ENCODE measurements at regions not wholly inside any gene's neighbourhood (a gene's known extent, or its start where the extent isn't known, plus 50 kb on each side); places are given as distances from the start of the nearest gene placed in this dataset.

- no peaks in the 10 kb centered on the region for H3K27me3 ChIP-seq (replicated peaks)
- H3K4me3 ChIP-seq (ENCODE audit: low read depth, low read length): no peak overlapping the region
- H3K27ac ChIP-seq: no peak overlapping the region
- TF ChIP-seq CTCF (IDR thresholded peaks at IDR 0.05; ENCODE audit: low read depth, low read length, missing control alignments): no peak
- no peak for DNase-seq
- in situ Hi-C loops (cut with HindIII; ENCODE audit: low pct_ligation_motif_present, low sequenced_read_pairs): no loop called here
- H3K36me3 ChIP-seq (replicated peaks): no peaks in the 10 kb centered on the region
These were observed 463.4 kb downstream of the LRFN5 start for GRCh38 chr14:42070031-42070430.

GRCh38 chr14:42057111-42057510, 450.4 kb downstream of the LRFN5 start:
- H3K27me3 ChIP-seq (replicated peaks): no peaks in the 10 kb centered on the region
- DNase-seq: no peak
- H3K36me3 ChIP-seq (replicated peaks): no peaks in the 10 kb centered on the region
- no peak for TF ChIP-seq CTCF (IDR thresholded peaks at IDR 0.05; ENCODE audit: low read depth, low read length, missing control alignments)
- in situ Hi-C loops (cut with HindIII; ENCODE audit: low pct_ligation_motif_present, low sequenced_read_pairs): no loop called here
- no peak overlapping the region for H3K27ac ChIP-seq
- no peak overlapping the region for H3K4me3 ChIP-seq (ENCODE audit: low read depth, low read length)

GRCh38 chr14:42047421-42048055, 440.9 kb downstream of the LRFN5 start:
- no peaks in the 10 kb centered on the region for H3K36me3 ChIP-seq (replicated peaks)
- no peak for DNase-seq
- TF ChIP-seq CTCF (IDR thresholded peaks at IDR 0.05; ENCODE audit: low read depth, low read length, missing control alignments): no peak
- H3K4me3 ChIP-seq (ENCODE audit: low read depth, low read length): no peak overlapping the region
- no peak overlapping the region for H3K27ac ChIP-seq
- in situ Hi-C loops (cut with HindIII; ENCODE audit: low pct_ligation_motif_present, low sequenced_read_pairs): no loop called here
- no peaks in the 10 kb centered on the region for H3K27me3 ChIP-seq (replicated peaks)

- no peaks in the 10 kb centered on the region for H3K36me3 ChIP-seq (replicated peaks)
- no peak for TF ChIP-seq CTCF (IDR thresholded peaks at IDR 0.05; ENCODE audit: low read depth, low read length, missing control alignments)
- H3K4me3 ChIP-seq (ENCODE audit: low read depth, low read length): no peak overlapping the region
- no peaks in the 10 kb centered on the region for H3K27me3 ChIP-seq (replicated peaks)
- in situ Hi-C loops (cut with HindIII; ENCODE audit: low pct_ligation_motif_present, low sequenced_read_pairs): no loop called here
- DNase-seq: no peak
- H3K27ac ChIP-seq: no peak overlapping the region
These were observed 438.7 kb downstream of the LRFN5 start for GRCh38 chr14:42045383-42045782.

- DNase-seq: no peak
- TF ChIP-seq CTCF (IDR thresholded peaks at IDR 0.05; ENCODE audit: low read depth, low read length, missing control alignments): no peak
- H3K4me3 ChIP-seq (ENCODE audit: low read depth, low read length): no peak overlapping the region
- no peak overlapping the region for H3K27ac ChIP-seq
- H3K27me3 ChIP-seq (replicated peaks): no peaks in the 10 kb centered on the region
- in situ Hi-C loops (cut with HindIII; ENCODE audit: low pct_ligation_motif_present, low sequenced_read_pairs): no loop called here
- H3K36me3 ChIP-seq (replicated peaks): no peaks in the 10 kb centered on the region
These were observed 421.9 kb downstream of the LRFN5 start for GRCh38 chr14:42028607-42029006.

- no peaks in the 10 kb centered on the region for H3K36me3 ChIP-seq (replicated peaks)
- no peak overlapping the region for H3K4me3 ChIP-seq (ENCODE audit: low read depth, low read length)
- H3K27ac ChIP-seq: no peak overlapping the region
- no peak for TF ChIP-seq CTCF (IDR thresholded peaks at IDR 0.05; ENCODE audit: low read depth, low read length, missing control alignments)
- no peak for DNase-seq
- H3K27me3 ChIP-seq (replicated peaks): no peaks in the 10 kb centered on the region
- in situ Hi-C loops (cut with HindIII; ENCODE audit: low pct_ligation_motif_present, low sequenced_read_pairs): no loop called here
These were observed 420.6 kb downstream of the LRFN5 start for GRCh38 chr14:42027271-42027670.
